Activated B cell treated with CpG ODN at 0.5 μM for 24 hours (primary cell): ENCODE measurements at regions not wholly inside any gene's neighbourhood (a gene's known extent, or its start where the extent isn't known, plus 50 kb on each side); places are given as distances from the start of the nearest gene placed in this dataset.

Source experiments
- ATAC-seq: fragments of 200-7000 bp; cut with Tn5 transposase; one replicate; pipeline ENCODE4 v1.10.0; 2021; ENCODE audit warnings: low read depth, mild to moderate bottlenecking, moderate library complexity
- CTCF ChIA-PET: fragments of 350-600 bp; sonication (Branson Sonifier 250); formaldehyde crosslinking; loops from one replicate; lab custom pipeline; 2021; ENCODE audit warnings: antibody characterized with exemption; lab: Charles Lee
- POLR2A ChIA-PET: fragments of 350-600 bp; sonication (Branson Sonifier 250); formaldehyde crosslinking; loops from one replicate; lab custom pipeline; 2021; ENCODE audit warnings: antibody characterized with exemption; lab: Charles Lee
- DNase-seq: peaks from one replicate; pipeline ENCODE4 v3.0.0; 2022
- H3K27ac Mint-ChIP-seq: one replicate; pipeline ENCODE4 v1.8.0; 2020; ENCODE audit warnings: mixed read lengths
- H3K27me3 Mint-ChIP-seq: one replicate; pipeline ENCODE4 v1.8.0; 2021; ENCODE audit warnings: mixed read lengths
- H3K36me3 Mint-ChIP-seq: one replicate; pipeline ENCODE4 v1.8.0; 2021; ENCODE audit warnings: low read depth, mixed read lengths
- H3K4me1 Mint-ChIP-seq: one replicate; pipeline ENCODE4 v1.8.0; 2021; ENCODE audit warnings: mixed read lengths
- H3K4me3 Mint-ChIP-seq: one replicate; pipeline ENCODE4 v1.8.0; 2020; ENCODE audit warnings: mild to moderate bottlenecking, mixed read lengths
- H3K9me3 Mint-ChIP-seq: one replicate; pipeline ENCODE4 v1.8.0; 2020; ENCODE audit warnings: mixed read lengths
- intact Hi-C: fragments of 100-400 bp; cut with micrococcal nuclease; formaldehyde crosslinking; loops from one replicate; pipeline ENCODE4 v1.15.1; 2024
- TF ChIP-seq, protein P1 (sequence below): fragments of 200-600 bp; IDR thresholded peaks from one replicate; pipeline ENCODE4 v1.8.0; 2022; ENCODE audit warnings: antibody characterized with exemption, mild to moderate bottlenecking

DNA sequence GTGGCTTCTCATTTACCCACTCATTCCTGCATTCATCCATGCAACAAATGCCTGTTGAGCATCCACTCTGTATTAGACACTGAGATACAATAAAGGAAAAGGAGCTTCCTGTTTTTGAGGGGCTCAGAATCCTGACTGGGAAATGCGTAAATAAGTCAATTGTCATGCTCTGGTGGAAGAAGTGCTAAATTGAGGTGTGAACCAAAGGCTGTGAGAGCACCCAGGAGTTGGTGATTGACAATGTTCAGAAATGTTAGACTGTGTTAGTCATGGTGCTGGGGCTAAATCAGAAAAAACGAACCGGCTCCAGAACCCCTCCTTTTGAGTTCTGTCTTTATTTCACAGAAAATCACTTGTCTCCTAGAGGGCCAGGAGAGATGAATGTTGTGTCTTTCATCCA is 558.6 kb upstream of the SGCD start:
- Mint-ChIP-seq H3K4me3 (no peak overlapping the region), H3K9me3 (no peaks in the 10 kb centered on the region), H3K4me1 (no peaks in the 10 kb centered on the region), H3K36me3 (no peaks in the 10 kb centered on the region), H3K27me3 (no peaks in the 10 kb centered on the region), H3K27ac (no peak overlapping the region)
- TF ChIP-seq, protein P1, sequence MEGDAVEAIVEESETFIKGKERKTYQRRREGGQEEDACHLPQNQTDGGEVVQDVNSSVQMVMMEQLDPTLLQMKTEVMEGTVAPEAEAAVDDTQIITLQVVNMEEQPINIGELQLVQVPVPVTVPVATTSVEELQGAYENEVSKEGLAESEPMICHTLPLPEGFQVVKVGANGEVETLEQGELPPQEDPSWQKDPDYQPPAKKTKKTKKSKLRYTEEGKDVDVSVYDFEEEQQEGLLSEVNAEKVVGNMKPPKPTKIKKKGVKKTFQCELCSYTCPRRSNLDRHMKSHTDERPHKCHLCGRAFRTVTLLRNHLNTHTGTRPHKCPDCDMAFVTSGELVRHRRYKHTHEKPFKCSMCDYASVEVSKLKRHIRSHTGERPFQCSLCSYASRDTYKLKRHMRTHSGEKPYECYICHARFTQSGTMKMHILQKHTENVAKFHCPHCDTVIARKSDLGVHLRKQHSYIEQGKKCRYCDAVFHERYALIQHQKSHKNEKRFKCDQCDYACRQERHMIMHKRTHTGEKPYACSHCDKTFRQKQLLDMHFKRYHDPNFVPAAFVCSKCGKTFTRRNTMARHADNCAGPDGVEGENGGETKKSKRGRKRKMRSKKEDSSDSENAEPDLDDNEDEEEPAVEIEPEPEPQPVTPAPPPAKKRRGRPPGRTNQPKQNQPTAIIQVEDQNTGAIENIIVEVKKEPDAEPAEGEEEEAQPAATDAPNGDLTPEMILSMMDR: no peak
- no peak for DNase-seq
- ATAC-seq: no peak
- intact Hi-C loops: no loop called here
- ChIA-PET CTCF (no interaction called here), POLR2A (no interaction called here)

DNA sequence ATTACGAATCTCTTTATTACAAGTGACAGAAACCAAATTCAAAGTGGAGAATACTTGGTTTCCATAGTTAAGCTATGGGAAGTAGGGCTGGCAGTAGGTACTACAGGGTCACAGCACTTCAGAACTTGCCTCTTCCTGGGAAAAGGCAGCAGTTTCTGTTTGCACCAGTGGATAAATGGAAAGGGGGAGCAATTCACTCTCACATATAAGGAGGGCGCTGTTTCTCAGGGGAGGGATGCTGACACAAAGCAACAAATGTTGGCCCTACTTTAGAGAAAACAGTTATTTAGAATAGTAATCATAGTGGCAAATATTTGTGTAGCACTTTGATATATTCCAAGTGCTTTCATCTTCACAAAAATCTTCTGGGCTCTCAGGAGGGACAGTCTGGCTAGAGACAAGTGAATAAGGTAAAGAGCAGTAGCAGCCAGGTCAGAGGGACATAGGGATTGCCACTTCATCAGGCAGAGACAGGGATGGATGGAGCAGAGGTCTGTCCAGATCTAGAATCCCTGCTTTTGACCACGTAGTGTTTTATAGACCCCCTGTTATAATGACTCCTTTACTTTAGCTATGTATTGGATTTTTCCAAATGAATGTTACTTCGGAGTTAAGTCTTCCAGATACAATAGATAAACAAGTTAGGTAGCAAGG is 554.8 kb upstream of the SGCD start:
- ATAC-seq (no peak), DNase-seq (no peak)
- no peak overlapping the region for H3K27ac Mint-ChIP-seq
- intact Hi-C loops: no loop called here
- no peaks in the 10 kb centered on the region for H3K9me3 Mint-ChIP-seq
- no peak overlapping the region for H3K4me3 Mint-ChIP-seq
- H3K4me1 Mint-ChIP-seq: no peaks in the 10 kb centered on the region
- no peaks in the 10 kb centered on the region for H3K36me3 Mint-ChIP-seq
- CTCF ChIA-PET: no interaction called here
- POLR2A ChIA-PET: no interaction called here
- H3K27me3 Mint-ChIP-seq: no peaks in the 10 kb centered on the region
- TF ChIP-seq, protein P1: no peak

DNA sequence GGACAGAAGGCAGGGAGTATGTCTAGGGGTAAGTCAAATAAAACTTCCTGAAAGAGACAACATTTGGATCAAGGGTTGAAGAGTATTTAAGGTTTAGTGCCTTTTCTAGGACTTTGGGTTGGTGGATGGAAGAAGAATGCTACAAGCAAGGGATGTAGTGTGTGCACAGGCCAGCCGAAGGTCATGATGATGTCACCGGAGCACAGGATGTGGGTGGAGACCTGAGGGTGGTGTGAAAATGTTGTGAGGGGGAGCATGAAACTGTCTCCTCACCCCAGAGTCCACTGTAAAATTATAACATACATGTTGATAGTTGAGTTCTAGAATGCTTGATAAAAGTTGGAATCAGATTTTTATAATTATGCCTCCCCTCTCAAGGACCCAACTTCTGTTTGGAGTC is 553.3 kb upstream of the SGCD start:
- no peaks in the 10 kb centered on the region for H3K27me3 Mint-ChIP-seq
- CTCF ChIA-PET: no interaction called here
- H3K9me3 Mint-ChIP-seq: no peaks in the 10 kb centered on the region
- H3K27ac Mint-ChIP-seq: no peak overlapping the region
- TF ChIP-seq, protein P1: no peak
- intact Hi-C loops: no loop called here
- no peak for DNase-seq
- POLR2A ChIA-PET: no interaction called here
- no peak overlapping the region for H3K4me3 Mint-ChIP-seq
- ATAC-seq: no peak
- no peaks in the 10 kb centered on the region for H3K4me1 Mint-ChIP-seq
- no peaks in the 10 kb centered on the region for H3K36me3 Mint-ChIP-seq

DNA sequence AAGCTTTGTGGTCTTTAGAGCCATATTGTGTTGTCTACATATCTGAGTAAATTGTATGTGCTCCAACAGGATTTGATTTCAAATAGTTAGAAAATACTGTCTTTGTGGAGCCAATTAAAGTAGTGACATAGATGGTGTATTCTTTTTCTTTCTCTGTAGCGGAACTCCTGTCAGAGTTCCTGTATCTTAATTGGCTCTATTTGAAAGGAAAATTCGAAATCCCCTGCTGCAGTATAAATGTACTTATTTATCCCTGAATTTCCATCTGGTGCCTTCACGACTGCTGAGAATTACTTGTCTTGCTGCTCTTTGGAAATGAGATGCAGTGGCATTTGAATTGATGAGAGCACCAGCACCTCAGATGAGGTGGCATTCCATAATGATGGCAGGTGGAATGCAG is 546.7 kb upstream of the SGCD start:
- intact Hi-C loops: no loop called here
- Mint-ChIP-seq H3K27ac (no peak overlapping the region), H3K4me1 (no peaks in the 10 kb centered on the region), H3K9me3 (peaks cover 2% of the 10 kb centered on the region), H3K4me3 (no peak overlapping the region), H3K36me3 (no peaks in the 10 kb centered on the region), H3K27me3 (no peaks in the 10 kb centered on the region)
- DNase-seq (no peak), ATAC-seq (no peak)
- TF ChIP-seq, protein P1: no peak
- ChIA-PET CTCF (no interaction called here), POLR2A (no interaction called here)

DNA sequence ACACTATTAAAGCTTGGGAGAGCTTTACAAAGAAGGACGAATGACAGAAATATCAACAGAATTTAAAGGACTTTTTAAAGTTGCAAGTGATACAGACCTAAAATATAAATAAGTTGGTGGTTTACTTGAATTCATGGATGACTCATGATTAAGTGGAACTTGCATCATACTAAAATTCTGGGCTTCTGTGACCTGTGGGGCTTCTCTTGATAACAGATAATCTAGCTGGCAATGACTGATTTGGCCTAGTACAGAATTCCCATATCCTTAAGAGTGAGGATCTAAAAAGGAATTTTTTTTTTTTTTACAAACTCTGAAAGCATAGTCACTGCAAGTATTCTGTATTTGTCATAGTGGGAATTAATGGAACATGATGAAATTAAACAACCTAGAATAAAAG is 543.7 kb upstream of the SGCD start:
- CTCF ChIA-PET: no interaction called here
- intact Hi-C loops: no loop called here

More for the DNA sequence above, 543.7 kb upstream of the SGCD start:
- Mint-ChIP-seq H3K9me3 (peaks cover 2% of the 10 kb centered on the region), H3K27me3 (no peaks in the 10 kb centered on the region), H3K27ac (no peak overlapping the region), H3K36me3 (no peaks in the 10 kb centered on the region), H3K4me1 (no peaks in the 10 kb centered on the region), H3K4me3 (no peak overlapping the region)
- no peak for ATAC-seq
- TF ChIP-seq, protein P1: no peak
- POLR2A ChIA-PET: no interaction called here
- DNase-seq: no peak
